HEK293 (cell line): ENCODE measurements at regions not wholly inside any gene's neighbourhood (a gene's known extent, or its start where the extent isn't known, plus 50 kb on each side); places are given as distances from the start of the nearest gene placed in this dataset.

Experiments used
- CTCF ChIA-PET: fragments of 350-600 bp; formaldehyde crosslinking; extraction: SDS; loops from one replicate; lab custom pipeline; 2021; ENCODE audit warnings: antibody characterized with exemption; lab: Yijun Ruan, JAX
- POLR2A ChIA-PET: fragments of 300-600 bp; formaldehyde crosslinking; extraction: SDS; loops from one replicate; lab custom pipeline; 2020; ENCODE audit warnings: antibody characterized with exemption, inconsistent platforms; lab: Yijun Ruan, JAX
- H3K27ac ChIP-seq: fragments of 200-500 bp; sonication (Bioruptor generic); 2 replicates; pipeline ENCODE4 v1.5.1; 2014; ENCODE audit warnings: low read depth, low read length, control low read depth, inconsistent platforms; ENCODE audit errors: extremely low read depth
- H3K36me3 ChIP-seq, 2 experiments: fragments of 200-500 bp in 1 of 2; sonication (Bioruptor generic) in 1 of 2; 1 replicate in 1 of 2; 2 replicates in 1 of 2; pipeline ENCODE4 v1.5.1; 2014 to 2017; ENCODE audit warnings: inconsistent platforms in 2 of 2, low read length in 2 of 2; ENCODE audit not compliant: control insufficient read depth in 2 of 2, insufficient read depth in 1 of 2
- H3K4me1 ChIP-seq: fragments of 200-500 bp; sonication (Bioruptor generic); 2 replicates; pipeline ENCODE4 v1.5.1; 2014; ENCODE audit warnings: mild to moderate bottlenecking, low read length, inconsistent platforms; ENCODE audit not compliant: control insufficient read depth, insufficient read depth
- H3K4me3 ChIP-seq: 2 replicates; pipeline ENCODE4 v1.5.1; 2011; ENCODE audit warnings: low read depth, mild to moderate bottlenecking, control low read depth, low read length, moderate library complexity
- H3K9me3 ChIP-seq: fragments of 200-500 bp; sonication (Bioruptor generic); 2 replicates; pipeline ENCODE4 v1.5.1; 2014; ENCODE audit warnings: low read depth, low read length, inconsistent platforms; ENCODE audit not compliant: control insufficient read depth, insufficient read depth
- IKZF3 ChIP-seq: fragments of 450-650 bp; IDR thresholded peaks from 2 replicates; pipeline ENCODE4 v1.5.0; 2018; ENCODE audit warnings: missing biosample characterization, mild to moderate bottlenecking, missing genetic modification characterization, moderate library complexity
- KLF7 ChIP-seq: fragments of 450-650 bp; formaldehyde crosslinking; IDR thresholded peaks from 2 replicates; pipeline ENCODE4 v1.5.1; 2016; ENCODE audit warnings: missing biosample characterization, missing genetic modification characterization, borderline replicate concordance
- KLF8 ChIP-seq: fragments of 450-650 bp; formaldehyde crosslinking; IDR thresholded peaks from 2 replicates; pipeline ENCODE4 v1.5.1; 2016; ENCODE audit warnings: missing biosample characterization, missing genetic modification characterization
- MEIS1 ChIP-seq: sonication (generic); formaldehyde crosslinking; IDR thresholded peaks from 2 replicates; pipeline ENCODE4 v1.8.1; 2022; ENCODE audit warnings: missing genetic modification reagents, mild to moderate bottlenecking, borderline replicate concordance
- PRDM1 ChIP-seq: fragments of 450-650 bp; formaldehyde crosslinking; IDR thresholded peaks from 2 replicates; pipeline ENCODE4; 2016; ENCODE audit warnings: missing biosample characterization, missing genetic modification characterization
- YY1 ChIP-seq: fragments of 450-650 bp; formaldehyde crosslinking; IDR thresholded peaks from 2 replicates; pipeline ENCODE4 v1.5.1; 2018; ENCODE audit warnings: missing biosample characterization, missing genetic modification characterization
- ZBTB1 ChIP-seq: fragments of 450-650 bp; formaldehyde crosslinking; IDR thresholded peaks from 2 replicates; pipeline ENCODE4 v1.5.1; 2016; ENCODE audit warnings: missing biosample characterization, missing genetic modification characterization
- ZBTB17 ChIP-seq: fragments of 450-650 bp; formaldehyde crosslinking; IDR thresholded peaks from 2 replicates; pipeline ENCODE4 v1.5.1; 2016; ENCODE audit warnings: missing biosample characterization, missing genetic modification characterization
- ZEB2 ChIP-seq: fragments of 450-650 bp; formaldehyde crosslinking; IDR thresholded peaks from 2 replicates; pipeline ENCODE4 v1.5.1; 2016; ENCODE audit warnings: missing biosample characterization, missing genetic modification characterization
- ZFP37 ChIP-seq: fragments of 450-650 bp; formaldehyde crosslinking; IDR thresholded peaks from 2 replicates; pipeline ENCODE4 v1.5.1; 2016; ENCODE audit warnings: missing biosample characterization, missing genetic modification characterization
- ZNF155 ChIP-seq: fragments of 450-650 bp; formaldehyde crosslinking; IDR thresholded peaks from 2 replicates; pipeline ENCODE4 v1.5.1; 2016; ENCODE audit warnings: missing biosample characterization, missing genetic modification characterization
- ZNF175 ChIP-seq: fragments of 450-650 bp; formaldehyde crosslinking; IDR thresholded peaks from 2 replicates; pipeline ENCODE4 v1.5.1; 2016; ENCODE audit warnings: missing biosample characterization, missing genetic modification characterization
- ZNF239 ChIP-seq: fragments of 450-650 bp; formaldehyde crosslinking; IDR thresholded peaks from 2 replicates; pipeline ENCODE4 v1.5.1; 2016; ENCODE audit warnings: missing biosample characterization, missing genetic modification characterization
- ZNF423 ChIP-seq: fragments of 450-650 bp; formaldehyde crosslinking; IDR thresholded peaks from 2 replicates; pipeline ENCODE4 v1.5.1; 2016; ENCODE audit warnings: missing biosample characterization, missing genetic modification characterization
- ZNF473 ChIP-seq: fragments of 450-650 bp; formaldehyde crosslinking; IDR thresholded peaks from 2 replicates; pipeline ENCODE4 v1.5.1; 2017; ENCODE audit warnings: missing biosample characterization, missing genetic modification characterization
- ZNF510 ChIP-seq: fragments of 450-650 bp; formaldehyde crosslinking; IDR thresholded peaks from 2 replicates; pipeline ENCODE4 v1.5.1; 2018; ENCODE audit warnings: mild to moderate bottlenecking, missing genetic modification characterization, missing biosample characterization; ENCODE audit not compliant: insufficient replicate concordance
- ZNF585B ChIP-seq: fragments of 450-650 bp; formaldehyde crosslinking; IDR thresholded peaks from 2 replicates; pipeline ENCODE4 v1.5.1; 2016; ENCODE audit warnings: missing biosample characterization, missing genetic modification characterization
- ZNF621 ChIP-seq: fragments of 450-650 bp; formaldehyde crosslinking; IDR thresholded peaks from 2 replicates; pipeline ENCODE4 v1.5.1; 2017; ENCODE audit warnings: missing biosample characterization, missing genetic modification characterization
- ZNF843 ChIP-seq: fragments of 450-650 bp; formaldehyde crosslinking; IDR thresholded peaks from 2 replicates; pipeline ENCODE4 v1.5.1; 2016; ENCODE audit warnings: missing biosample characterization, missing genetic modification characterization
- ZSCAN30 ChIP-seq: fragments of 450-650 bp; IDR thresholded peaks from 2 replicates; pipeline ENCODE4 v1.5.1; 2018; ENCODE audit warnings: missing biosample characterization, mild to moderate bottlenecking, missing genetic modification characterization, moderate library complexity
- TF ChIP-seq, protein P1 (sequence below): fragments of 450-650 bp; formaldehyde crosslinking; IDR thresholded peaks from 2 replicates; pipeline ENCODE4 v1.5.1; 2016; ENCODE audit warnings: missing biosample characterization, missing genetic modification characterization
- TF ChIP-seq, protein P2 (sequence below): fragments of 450-650 bp; formaldehyde crosslinking; IDR thresholded peaks from 2 replicates; pipeline ENCODE4 v1.5.1; 2017; ENCODE audit warnings: missing biosample characterization, missing genetic modification characterization

DNA sequence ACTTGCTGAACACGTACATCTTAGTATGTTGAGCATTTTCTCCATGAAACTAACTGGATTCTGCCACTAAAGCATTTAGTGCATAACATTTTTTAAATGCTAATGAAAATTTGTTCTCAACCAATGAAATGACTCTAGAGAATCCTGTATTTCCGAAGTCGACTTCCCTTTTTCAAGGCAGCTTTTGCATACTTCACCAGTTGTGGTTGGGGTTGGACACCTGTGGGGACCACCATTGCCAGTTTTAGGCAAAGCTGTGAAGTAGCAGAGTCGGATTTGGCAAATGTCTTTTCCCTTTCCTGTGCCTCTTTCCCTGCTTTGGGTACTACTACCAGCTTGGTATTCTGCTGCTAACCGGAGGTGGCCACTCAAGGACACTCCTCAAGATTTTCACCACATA lies 349.2 kb downstream of the BCAT1 start:
- no peaks in the 10 kb centered on the region for H3K36me3 ChIP-seq
- H3K27ac ChIP-seq = no peak overlapping the region
- H3K9me3 ChIP-seq = no peaks in the 10 kb centered on the region
- H3K4me3 ChIP-seq = no peak overlapping the region
- H3K4me1 ChIP-seq = no peaks in the 10 kb centered on the region
- TF ChIP-seq ZEB2 = no peak
- no peak for TF ChIP-seq ZFP37 (tag by site-specific recombination)
- TF ChIP-seq, protein P1, sequence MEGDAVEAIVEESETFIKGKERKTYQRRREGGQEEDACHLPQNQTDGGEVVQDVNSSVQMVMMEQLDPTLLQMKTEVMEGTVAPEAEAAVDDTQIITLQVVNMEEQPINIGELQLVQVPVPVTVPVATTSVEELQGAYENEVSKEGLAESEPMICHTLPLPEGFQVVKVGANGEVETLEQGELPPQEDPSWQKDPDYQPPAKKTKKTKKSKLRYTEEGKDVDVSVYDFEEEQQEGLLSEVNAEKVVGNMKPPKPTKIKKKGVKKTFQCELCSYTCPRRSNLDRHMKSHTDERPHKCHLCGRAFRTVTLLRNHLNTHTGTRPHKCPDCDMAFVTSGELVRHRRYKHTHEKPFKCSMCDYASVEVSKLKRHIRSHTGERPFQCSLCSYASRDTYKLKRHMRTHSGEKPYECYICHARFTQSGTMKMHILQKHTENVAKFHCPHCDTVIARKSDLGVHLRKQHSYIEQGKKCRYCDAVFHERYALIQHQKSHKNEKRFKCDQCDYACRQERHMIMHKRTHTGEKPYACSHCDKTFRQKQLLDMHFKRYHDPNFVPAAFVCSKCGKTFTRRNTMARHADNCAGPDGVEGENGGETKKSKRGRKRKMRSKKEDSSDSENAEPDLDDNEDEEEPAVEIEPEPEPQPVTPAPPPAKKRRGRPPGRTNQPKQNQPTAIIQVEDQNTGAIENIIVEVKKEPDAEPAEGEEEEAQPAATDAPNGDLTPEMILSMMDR (tag by site-specific recombination) = no peak
- no peak for TF ChIP-seq YY1
- TF ChIP-seq, protein P2, sequence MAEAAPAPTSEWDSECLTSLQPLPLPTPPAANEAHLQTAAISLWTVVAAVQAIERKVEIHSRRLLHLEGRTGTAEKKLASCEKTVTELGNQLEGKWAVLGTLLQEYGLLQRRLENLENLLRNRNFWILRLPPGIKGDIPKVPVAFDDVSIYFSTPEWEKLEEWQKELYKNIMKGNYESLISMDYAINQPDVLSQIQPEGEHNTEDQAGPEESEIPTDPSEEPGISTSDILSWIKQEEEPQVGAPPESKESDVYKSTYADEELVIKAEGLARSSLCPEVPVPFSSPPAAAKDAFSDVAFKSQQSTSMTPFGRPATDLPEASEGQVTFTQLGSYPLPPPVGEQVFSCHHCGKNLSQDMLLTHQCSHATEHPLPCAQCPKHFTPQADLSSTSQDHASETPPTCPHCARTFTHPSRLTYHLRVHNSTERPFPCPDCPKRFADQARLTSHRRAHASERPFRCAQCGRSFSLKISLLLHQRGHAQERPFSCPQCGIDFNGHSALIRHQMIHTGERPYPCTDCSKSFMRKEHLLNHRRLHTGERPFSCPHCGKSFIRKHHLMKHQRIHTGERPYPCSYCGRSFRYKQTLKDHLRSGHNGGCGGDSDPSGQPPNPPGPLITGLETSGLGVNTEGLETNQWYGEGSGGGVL = no peak
- TF ChIP-seq ZNF510 = no peak
- no peak for TF ChIP-seq KLF8 (tag by site-specific recombination)
- no peak for TF ChIP-seq ZNF473 (tag by site-specific recombination)
- no peak for TF ChIP-seq ZSCAN30 (tag by site-specific recombination)
- TF ChIP-seq ZNF239 (tag by site-specific recombination) = no peak
- TF ChIP-seq ZNF175 (tag by site-specific recombination) = no peak
- no peak for TF ChIP-seq KLF7
- TF ChIP-seq ZNF585B (tag by site-specific recombination) = no peak
- no peak for TF ChIP-seq ZNF423 (tag by site-specific recombination)
- TF ChIP-seq, all 188 proteins: peak for 0
- POLR2A ChIA-PET = no interaction called here
- CTCF ChIA-PET = interaction anchor here (0.7 kb wide), 1 partner anchor 43 kb away, joined by 3 read pairs; no protein-coding TSS in a partner anchor

DNA sequence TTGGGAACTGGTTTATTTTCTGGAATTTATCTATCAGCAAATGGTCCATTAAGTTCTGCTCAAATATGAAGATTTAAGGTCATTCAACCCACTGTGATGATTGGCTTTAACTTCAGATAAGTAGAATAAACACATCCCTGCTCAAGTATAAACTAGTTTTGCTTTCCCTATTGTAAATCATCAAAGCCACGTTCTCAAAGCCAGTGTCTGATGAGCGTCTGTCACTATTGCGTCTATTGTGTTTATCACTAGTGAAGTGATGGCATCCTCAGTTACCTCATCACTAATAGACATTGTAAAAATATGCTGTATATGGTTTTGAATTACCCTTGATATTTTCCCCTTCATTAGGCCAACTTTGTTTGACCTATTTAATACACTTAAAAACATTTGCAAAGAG lies 351.3 kb downstream of the BCAT1 start:
- H3K4me3 ChIP-seq = no peak overlapping the region
- H3K4me1 ChIP-seq = no peaks in the 10 kb centered on the region
- CTCF ChIA-PET = interaction anchor here (0.5 to 1.2 kb wide), 6 partner anchors 10 to 583 kb away, joined by 3 to 4 read pairs (median 4); no protein-coding TSS in a partner anchor
- no peak overlapping the region for H3K27ac ChIP-seq
- no peaks in the 10 kb centered on the region for H3K36me3 ChIP-seq
- H3K9me3 ChIP-seq = no peaks in the 10 kb centered on the region
- TF ChIP-seq IKZF3 (tag by site-specific recombination) (no peak), MEIS1 (no peak), ZBTB1 (tag by site-specific recombination) (no peak), ZNF621 (tag by site-specific recombination) (no peak), PRDM1 (tag by site-specific recombination) (no peak), ZNF843 (tag by site-specific recombination) (no peak), ZNF155 (tag by site-specific recombination) (no peak), ZBTB17 (no peak)
- POLR2A ChIA-PET = no interaction called here
